ENCODE measurements at regions not wholly inside any gene's neighbourhood (a gene's known extent, or its start where the extent isn't known, plus 50 kb on each side); places are given as distances from the start of the nearest gene placed in this dataset.

GRCh38 chr14:43903209-43903608 lies 603.9 kb downstream of the FSCB start:
- Histone ChIP-seq H3K27ac (no peak overlapping the region), H3K27me3 (replicated peaks; ENCODE audit: insufficient read depth) (no peaks in the 10 kb centered on the region), H3K4me1 (ENCODE audit: control insufficient read depth in 1 of 2, low read depth in 2 of 2) (no peaks in the 10 kb centered on the region), H3K9me3 (no peaks in the 10 kb centered on the region), H3K36me3 (no peaks in the 10 kb centered on the region), H3K4me3 (no peak overlapping the region)
- no peak for TF ChIP-seq CTCF (IDR thresholded peaks at IDR 0.05)
- DNase-seq (ENCODE audit: low spot score) (no peak), ATAC-seq (ENCODE audit: insufficient number of reproducible peaks, low FRiP score, low read depth) (no peak)

DNA sequence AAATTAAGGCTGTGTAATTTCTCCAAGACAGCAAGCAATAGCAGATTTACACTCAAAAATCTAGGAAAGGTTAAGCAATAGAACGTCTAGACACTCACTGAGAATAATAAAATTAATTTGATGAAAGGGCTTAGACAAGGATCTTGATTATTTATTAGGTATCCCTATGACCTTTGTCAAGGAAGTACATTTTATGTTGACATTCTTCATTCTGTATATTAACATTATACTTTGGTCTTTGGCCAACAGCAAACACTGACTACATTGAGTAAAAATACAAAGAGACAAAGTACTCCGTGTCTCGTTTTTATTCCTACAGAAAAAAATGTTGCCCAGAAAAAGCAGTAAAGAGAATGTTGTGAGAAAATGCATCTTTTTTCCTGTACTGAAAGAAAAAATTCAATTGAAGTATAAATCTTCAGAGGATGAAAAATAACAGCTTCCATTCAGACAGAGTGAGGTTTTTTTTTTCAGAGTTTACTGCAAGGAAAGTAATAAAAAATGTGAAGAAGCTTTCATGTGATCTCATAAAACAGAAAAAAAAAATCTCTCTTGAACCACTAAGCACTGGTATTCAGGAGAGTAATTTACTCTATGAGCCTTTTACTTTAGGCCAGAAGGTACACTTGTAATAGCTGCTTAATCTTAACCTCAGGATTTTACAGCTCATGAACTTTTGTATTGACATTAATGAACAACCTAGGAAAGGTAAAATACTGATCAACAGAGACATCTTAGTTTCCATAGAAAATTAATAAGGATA lies 605.0 kb downstream of the FSCB start:
- no peak overlapping the region for H3K4me3 ChIP-seq
- H3K9me3 ChIP-seq, result no peaks in the 10 kb centered on the region
- H3K27me3 ChIP-seq (replicated peaks; ENCODE audit: insufficient read depth), result no peaks in the 10 kb centered on the region
- H3K4me1 ChIP-seq (ENCODE audit: control insufficient read depth in 1 of 2, low read depth in 2 of 2), result no peaks in the 10 kb centered on the region
- H3K27ac ChIP-seq, result no peak overlapping the region
- TF ChIP-seq CTCF (IDR thresholded peaks at IDR 0.05), result no peak
- DNase-seq (ENCODE audit: low spot score) (no peak), ATAC-seq (ENCODE audit: insufficient number of reproducible peaks, low FRiP score, low read depth) (no peak)
- no peaks in the 10 kb centered on the region for H3K36me3 ChIP-seq

GRCh38 chr14:43900173-43900655 lies 606.9 kb downstream of the FSCB start:
- no peaks in the 10 kb centered on the region for H3K9me3 ChIP-seq
- no peaks in the 10 kb centered on the region for H3K4me1 ChIP-seq (ENCODE audit: control insufficient read depth in 1 of 2, low read depth in 2 of 2)
- TF ChIP-seq CTCF (IDR thresholded peaks at IDR 0.05), result no peak
- no peak for ATAC-seq (ENCODE audit: insufficient number of reproducible peaks, low FRiP score, low read depth)
- H3K27me3 ChIP-seq (replicated peaks; ENCODE audit: insufficient read depth), result no peaks in the 10 kb centered on the region
- no peaks in the 10 kb centered on the region for H3K36me3 ChIP-seq
- H3K27ac ChIP-seq, result no peak overlapping the region
- DNase-seq (ENCODE audit: low spot score), result no peak
- no peak overlapping the region for H3K4me3 ChIP-seq

DNA sequence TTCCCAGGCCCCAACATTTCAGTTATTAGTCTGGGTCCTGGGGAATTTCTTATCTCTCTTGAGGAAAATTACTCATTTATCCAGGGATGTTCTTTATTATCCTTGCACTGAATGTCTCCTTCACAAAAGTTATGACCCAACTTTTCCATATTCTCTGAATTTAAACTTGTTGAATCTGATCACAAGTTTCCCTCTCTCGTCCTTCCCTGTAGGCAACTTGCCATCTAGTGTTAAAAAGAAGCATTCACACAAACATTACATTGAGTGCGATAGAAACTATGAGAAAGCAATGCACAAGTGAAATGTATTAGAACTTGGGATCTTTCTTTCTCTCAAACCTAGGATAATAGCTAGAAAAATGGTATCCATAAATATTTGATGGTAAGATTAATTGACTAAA lies 608.4 kb downstream of the FSCB start:
- TF ChIP-seq CTCF (IDR thresholded peaks at IDR 0.05), result no peak
- H3K36me3 ChIP-seq, result no peaks in the 10 kb centered on the region
- no peak overlapping the region for H3K27ac ChIP-seq
- no peaks in the 10 kb centered on the region for H3K4me1 ChIP-seq (ENCODE audit: control insufficient read depth in 1 of 2, low read depth in 2 of 2)
- no peak for DNase-seq (ENCODE audit: low spot score)
- H3K4me3 ChIP-seq, result no peak overlapping the region
- H3K9me3 ChIP-seq, result no peaks in the 10 kb centered on the region
- no peak for ATAC-seq (ENCODE audit: insufficient number of reproducible peaks, low FRiP score, low read depth)
- H3K27me3 ChIP-seq (replicated peaks; ENCODE audit: insufficient read depth), result no peaks in the 10 kb centered on the region

- Histone ChIP-seq H3K27ac (no peak overlapping the region), H3K4me3 (no peak overlapping the region), H3K27me3 (replicated peaks; ENCODE audit: insufficient read depth) (no peaks in the 10 kb centered on the region), H3K9me3 (no peaks in the 10 kb centered on the region), H3K36me3 (no peaks in the 10 kb centered on the region), H3K4me1 (ENCODE audit: control insufficient read depth in 1 of 2, low read depth in 2 of 2) (no peaks in the 10 kb centered on the region)
- TF ChIP-seq CTCF (IDR thresholded peaks at IDR 0.05), result no peak
- ATAC-seq (ENCODE audit: insufficient number of reproducible peaks, low FRiP score, low read depth) (no peak), DNase-seq (ENCODE audit: low spot score) (no peak)
Measured at GRCh38 chr14:43896044-43896443, 611.0 kb downstream of the FSCB start.

Measured in thoracic aorta (tissue), 2 donors.